GM23248 (cell line): ENCODE measurements at regions not wholly inside any gene's neighbourhood (a gene's known extent, or its start where the extent isn't known, plus 50 kb on each side); places are given as distances from the start of the nearest gene placed in this dataset.

ENCODE experiments used
- DNase-seq: peaks from one replicate; pipeline ENCODE4 v3.0.0-alpha.2; 2015
- H2AFZ ChIP-seq: fragments of 200-600 bp; sonication (generic); 2 replicates; pipeline ENCODE4 v1.6.1; 2016; ENCODE audit warnings: antibody characterized with exemption
- H3F3A ChIP-seq: fragments of 200-600 bp; sonication (generic); 2 replicates; pipeline ENCODE4 v1.6.1; 2016; ENCODE audit warnings: mild to moderate bottlenecking, antibody characterized with exemption, mixed run types; ENCODE audit not compliant: insufficient read depth
- H3K27ac ChIP-seq: fragments of 200-600 bp; sonication (generic); 2 replicates; pipeline ENCODE4 v1.5.1; 2016; ENCODE audit warnings: mild to moderate bottlenecking
- H3K27me3 ChIP-seq: fragments of 200-600 bp; sonication (generic); replicated peaks from 2 replicates; pipeline ENCODE4 v1.6.1; 2016; ENCODE audit warnings: mild to moderate bottlenecking; ENCODE audit not compliant: insufficient read depth
- H3K36me3 ChIP-seq: fragments of 200-600 bp; sonication (generic); 2 replicates; pipeline ENCODE4 v1.6.1; 2016; ENCODE audit warnings: low read depth, mild to moderate bottlenecking
- H3K4me1 ChIP-seq: fragments of 200-600 bp; sonication (generic); 2 replicates; pipeline ENCODE4 v1.6.1; 2016; ENCODE audit warnings: mild to moderate bottlenecking; ENCODE audit not compliant: insufficient read depth
- H3K4me2 ChIP-seq: fragments of 200-600 bp; sonication (generic); one replicate; pipeline ENCODE4 v1.6.1; 2016; ENCODE audit warnings: mild to moderate bottlenecking; ENCODE audit not compliant: unreplicated experiment
- H3K4me3 ChIP-seq: fragments of 200-600 bp; sonication (generic); 2 replicates; pipeline ENCODE4 v1.5.1; 2016; ENCODE audit warnings: mild to moderate bottlenecking
- H3K79me2 ChIP-seq: fragments of 200-600 bp; sonication (generic); 2 replicates; pipeline ENCODE4 v1.6.1; 2016; ENCODE audit warnings: mild to moderate bottlenecking; ENCODE audit not compliant: insufficient read depth
- H3K9ac ChIP-seq: fragments of 200-600 bp; sonication (generic); 2 replicates; pipeline ENCODE4 v1.6.1; 2016; ENCODE audit warnings: mild to moderate bottlenecking
- H3K9me2 ChIP-seq: fragments of 200-600 bp; sonication (generic); 2 replicates; pipeline ENCODE4 v1.6.1; 2016; ENCODE audit warnings: mixed run types, mild to moderate bottlenecking, moderate library complexity; ENCODE audit not compliant: insufficient read depth
- H3K9me3 ChIP-seq: fragments of 200-600 bp; sonication (generic); one replicate; pipeline ENCODE4 v1.6.1; 2017; ENCODE audit warnings: low read depth
- H4K20me1 ChIP-seq: fragments of 200-600 bp; sonication (generic); 2 replicates; pipeline ENCODE4 v1.6.0; 2016; ENCODE audit not compliant: insufficient read depth
- EZH2 ChIP-seq: fragments of 200-600 bp; sonication (generic); IDR thresholded peaks from 2 replicates; pipeline ENCODE4 v1.6.1; 2018; ENCODE audit warnings: antibody characterized with exemption, mild to moderate bottlenecking; ENCODE audit not compliant: insufficient read depth, poor library complexity, severe bottlenecking
- EZH2phosphoT487 ChIP-seq: fragments of 200-600 bp; sonication (generic); IDR thresholded peaks from 2 replicates; pipeline ENCODE4 v1.6.1; 2018; ENCODE audit warnings: antibody characterized with exemption, moderate library complexity, mild to moderate bottlenecking, low read depth; ENCODE audit not compliant: insufficient read depth
- WGBS, 2 experiments: methylation state at CpG; one replicate each; pipeline ENCODE4 v1.1.6; 2015 to 2017; ENCODE audit warnings: low lambda C conversion rate in 2 of 2, low coverage in 1 of 2; ENCODE audit errors: missing lambda C conversion rate in 2 of 2; 5-methylcytosine and 5-hydroxymethylcytosine counted together
- in situ Hi-C: fragments of 300-500 bp; cut with MboI; formaldehyde crosslinking; loops from 2 replicates; pipeline ENCODE4 v1.15.0; 2020

DNA sequence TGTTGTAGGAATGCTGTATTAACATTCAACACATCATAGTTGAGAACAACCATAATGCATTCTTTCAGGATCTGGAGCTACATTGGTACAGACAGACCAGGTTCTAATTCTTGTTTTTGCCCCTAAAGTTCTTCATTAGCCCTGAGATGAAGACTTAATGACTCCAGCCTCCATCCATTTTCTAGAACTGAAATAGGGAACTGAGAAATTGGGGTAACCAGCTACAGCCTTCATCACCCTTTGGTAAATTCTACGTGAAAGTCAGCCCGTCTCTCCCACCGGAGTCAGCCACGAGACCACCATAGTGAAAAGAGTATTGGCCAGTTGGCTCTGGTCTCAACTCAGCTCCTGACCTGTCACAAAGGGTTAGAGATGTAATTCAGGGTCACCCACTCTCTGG, 164.0 kb downstream of the NUAK1 start:
- H3K4me3 ChIP-seq, result no peak overlapping the region
- TF ChIP-seq EZH2phosphoT487 (no peak), EZH2 (no peak)
- DNase-seq, result no peak
- no peak overlapping the region for H3K9ac ChIP-seq
- H3K9me2 ChIP-seq, result no peaks in the 10 kb centered on the region
- WGBS, 2 experiments, result 70 to 83% methylated on average over 4 of the region's 4 CpGs
- H3K79me2 ChIP-seq, result no peaks in the 10 kb centered on the region
- no peaks in the 10 kb centered on the region for H3K27me3 ChIP-seq
- H3K27ac ChIP-seq, result no peak overlapping the region
- peaks cover 24% of the 10 kb centered on the region for H3F3A ChIP-seq
- no peak overlapping the region for H3K4me2 ChIP-seq
- peaks cover 19% of the 10 kb centered on the region for H3K4me1 ChIP-seq
- H3K36me3 ChIP-seq, result no peaks in the 10 kb centered on the region
- H4K20me1 ChIP-seq, result no peaks in the 10 kb centered on the region
- no peak overlapping the region for H2AFZ ChIP-seq
- in situ Hi-C loops, result no loop called here
- no peaks in the 10 kb centered on the region for H3K9me3 ChIP-seq

- H2AFZ ChIP-seq, result no peak overlapping the region
- H3K4me3 ChIP-seq, result no peak overlapping the region
- DNase-seq, result no peak
- H3K9me2 ChIP-seq, result no peaks in the 10 kb centered on the region
- peaks cover 24% of the 10 kb centered on the region for H3F3A ChIP-seq
- no peaks in the 10 kb centered on the region for H3K79me2 ChIP-seq
- no peak overlapping the region for H3K9ac ChIP-seq
- no peak for TF ChIP-seq EZH2phosphoT487
- no peak for TF ChIP-seq EZH2
- no peaks in the 10 kb centered on the region for H3K36me3 ChIP-seq
- H3K4me2 ChIP-seq, result no peak overlapping the region
- peaks cover 19% of the 10 kb centered on the region for H3K4me1 ChIP-seq
- 65 to 77% methylated on average over 2 of the region's 2 CpGs for WGBS, 2 experiments
- H3K9me3 ChIP-seq, result no peaks in the 10 kb centered on the region
- no peaks in the 10 kb centered on the region for H4K20me1 ChIP-seq
- no peak overlapping the region for H3K27ac ChIP-seq
- in situ Hi-C loops, result no loop called here
- no peaks in the 10 kb centered on the region for H3K27me3 ChIP-seq
These were observed 163.4 kb downstream of the NUAK1 start for GRCh38 chr12:105975351-105975750.

DNA sequence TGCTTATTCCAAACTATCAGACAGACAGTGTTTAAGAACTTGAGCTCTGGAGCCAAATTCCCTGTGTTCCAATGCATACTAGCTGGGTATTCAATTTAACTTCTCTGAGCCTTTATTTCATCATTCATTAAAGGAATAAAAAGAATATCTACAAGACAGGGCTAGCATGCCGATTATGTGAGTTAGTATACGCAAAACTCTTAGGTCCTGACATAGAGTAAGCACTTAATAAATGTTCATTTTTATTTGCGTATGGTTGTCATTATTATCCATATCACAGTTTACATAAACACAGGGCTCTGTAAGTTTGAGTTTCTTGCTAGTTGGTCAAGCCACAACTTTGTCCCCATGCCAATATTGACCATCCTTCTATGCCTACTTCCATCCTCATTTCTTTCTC, 161.5 kb downstream of the NUAK1 start:
- peaks cover 24% of the 10 kb centered on the region for H3F3A ChIP-seq
- H3K27ac ChIP-seq, result peak overlapping the region; percentile 5; the same call in 1 of the 2 replicates
- no peak overlapping the region for H3K9ac ChIP-seq
- in situ Hi-C loops, result no loop called here
- no peak overlapping the region for H2AFZ ChIP-seq
- H3K27me3 ChIP-seq, result no peaks in the 10 kb centered on the region
- TF ChIP-seq EZH2, result no peak
- no peak for TF ChIP-seq EZH2phosphoT487
- peak overlapping the region; percentile 60 for H3K4me2 ChIP-seq
- peaks cover 19% of the 10 kb centered on the region for H3K4me1 ChIP-seq
- H3K4me3 ChIP-seq, result no peak overlapping the region
- H3K79me2 ChIP-seq, result no peaks in the 10 kb centered on the region
- H4K20me1 ChIP-seq, result no peaks in the 10 kb centered on the region
- 74 to 84% methylated on average over 3 of the region's 3 CpGs for WGBS, 2 experiments
- H3K9me2 ChIP-seq, result no peaks in the 10 kb centered on the region
- no peak for DNase-seq
- no peaks in the 10 kb centered on the region for H3K9me3 ChIP-seq
- H3K36me3 ChIP-seq, result no peaks in the 10 kb centered on the region

GRCh38 chr12:105977652-105978051, 161.1 kb downstream of the NUAK1 start:
- H3F3A ChIP-seq, result peaks cover 25% of the 10 kb centered on the region
- TF ChIP-seq EZH2 (no peak), EZH2phosphoT487 (no peak)
- no peak overlapping the region for H2AFZ ChIP-seq
- no peak overlapping the region for H3K9ac ChIP-seq
- H3K79me2 ChIP-seq, result no peaks in the 10 kb centered on the region
- no peaks in the 10 kb centered on the region for H3K9me3 ChIP-seq
- peak; percentile 81 for DNase-seq
- peaks cover 19% of the 10 kb centered on the region for H3K4me1 ChIP-seq
- peak overlapping the region; percentile 60 for H3K4me2 ChIP-seq
- no peak overlapping the region for H3K4me3 ChIP-seq
- in situ Hi-C loops, result no loop called here
- H4K20me1 ChIP-seq, result no peaks in the 10 kb centered on the region
- WGBS, 2 experiments, result 24 to 38% methylated on average over 1 of the region's 1 CpG
- peak overlapping the region; percentile 28 for H3K27ac ChIP-seq
- no peaks in the 10 kb centered on the region for H3K27me3 ChIP-seq
- H3K36me3 ChIP-seq, result no peaks in the 10 kb centered on the region
- no peaks in the 10 kb centered on the region for H3K9me2 ChIP-seq

GRCh38 chr12:105978276-105978675, 160.5 kb downstream of the NUAK1 start:
- in situ Hi-C loops, result no loop called here

More at GRCh38 chr12:105978276-105978675, 160.5 kb downstream of the NUAK1 start:
- peak overlapping the region; percentile 28 for H3K27ac ChIP-seq
- no peaks in the 10 kb centered on the region for H3K27me3 ChIP-seq
- H3K4me2 ChIP-seq, result no peak overlapping the region
- peaks cover 25% of the 10 kb centered on the region for H3K4me1 ChIP-seq
- no peaks in the 10 kb centered on the region for H3K36me3 ChIP-seq
- no peaks in the 10 kb centered on the region for H3K9me2 ChIP-seq
- no peaks in the 10 kb centered on the region for H3K79me2 ChIP-seq
- no peak overlapping the region for H3K4me3 ChIP-seq
- no peak overlapping the region for H2AFZ ChIP-seq
- no peak for DNase-seq
- no peaks in the 10 kb centered on the region for H3K9me3 ChIP-seq
- H3K9ac ChIP-seq, result no peak overlapping the region
- 80 to 83% methylated on average over 3 of the region's 3 CpGs for WGBS, 2 experiments
- no peak for TF ChIP-seq EZH2
- no peak for TF ChIP-seq EZH2phosphoT487
- H4K20me1 ChIP-seq, result no peaks in the 10 kb centered on the region
- peaks cover 31% of the 10 kb centered on the region for H3F3A ChIP-seq
